CD4-positive, alpha-beta T cell (primary cell): ENCODE measurements at regions not wholly inside any gene's neighbourhood (a gene's known extent, or its start where the extent isn't known, plus 50 kb on each side); places are given as distances from the start of the nearest gene placed in this dataset.
"Not testable (repeated sequence)": the region's sequence is repeated elsewhere in the genome, so short reads cannot be mapped to it uniquely, and the experiment has no call there.

Experiments used
- ATAC-seq: fragments of 200-7000 bp; cut with Tn5 transposase; one replicate; pipeline ENCODE4 v1.10.0; 2022; ENCODE audit warnings: mild to moderate bottlenecking; ENCODE audit not compliant: poor library complexity
- CTCF ChIA-PET: fragments of 350-600 bp; sonication (Branson Sonifier 250); formaldehyde crosslinking; loops from one replicate; lab custom pipeline; 2021; ENCODE audit warnings: antibody characterized with exemption, inconsistent platforms; lab: Charles Lee
- POLR2A ChIA-PET: fragments of 350-600 bp; sonication (Branson Sonifier 250); formaldehyde crosslinking; loops from one replicate; lab custom pipeline; 2021; ENCODE audit warnings: antibody characterized with exemption, inconsistent platforms; lab: Charles Lee
- DNase-seq, 14 experiments: peaks; one replicate each; pipeline ENCODE4 v3.0.0-alpha.2; 2013 to 2020; ENCODE audit warnings: mixed read lengths in 2 of 14
- H3K27ac ChIP-seq, 2 donors: one replicate each; pipeline versions ENCODE4 v1.5.1 to v1.7.0; 2013; ENCODE audit warnings: low read length in 2 of 2, low read depth in 1 of 2, mild to moderate bottlenecking in 1 of 2
- H3K27me3 ChIP-seq, 2 experiments: 1 replicate in 1 of 2; 2 replicates in 1 of 2; pipeline versions ENCODE4 v1.6.1 to v1.7.0; 2013; ENCODE audit warnings: low read length in 2 of 2, control low read depth in 1 of 2, mild to moderate bottlenecking in 1 of 2, moderate library complexity in 1 of 2; ENCODE audit not compliant: insufficient read depth in 2 of 2, control insufficient read depth in 1 of 2
- H3K36me3 ChIP-seq: one replicate; pipeline ENCODE4 v1.6.1; 2013; ENCODE audit warnings: low read length, control low read depth; ENCODE audit not compliant: insufficient read depth
- H3K4me1 ChIP-seq: one replicate; pipeline ENCODE4 v1.6.1; 2013; ENCODE audit warnings: low read length, control low read depth; ENCODE audit not compliant: insufficient read depth
- H3K4me3 ChIP-seq: one replicate; pipeline ENCODE4 v1.5.1; 2013; ENCODE audit warnings: mild to moderate bottlenecking, low read length, moderate library complexity
- H3K9me3 ChIP-seq, 2 experiments: 1 replicate in 1 of 2; 2 replicates in 1 of 2; pipeline versions ENCODE4 v1.6.1 to v1.7.0; 2013; ENCODE audit warnings: low read length in 2 of 2, mild to moderate bottlenecking in 2 of 2, control low read depth in 1 of 2, moderate library complexity in 1 of 2; ENCODE audit not compliant: control insufficient read depth in 1 of 2, insufficient read depth in 1 of 2
- H3K27ac Mint-ChIP-seq: one replicate; pipeline ENCODE4 v1.8.0; 2020; ENCODE audit warnings: mixed read lengths
- H3K27me3 Mint-ChIP-seq: one replicate; pipeline ENCODE4 v1.8.0; 2021; ENCODE audit warnings: mixed read lengths
- H3K36me3 Mint-ChIP-seq: one replicate; pipeline ENCODE4 v1.8.0; 2021; ENCODE audit warnings: low read depth, mixed read lengths
- H3K4me1 Mint-ChIP-seq: one replicate; pipeline ENCODE4 v1.8.0; 2021; ENCODE audit warnings: low read depth, mixed read lengths
- H3K4me3 Mint-ChIP-seq: one replicate; pipeline ENCODE4 v1.8.0; 2020; ENCODE audit warnings: mild to moderate bottlenecking, mixed read lengths
- H3K9me3 Mint-ChIP-seq: one replicate; pipeline ENCODE4 v1.8.0; 2020; ENCODE audit warnings: mixed read lengths
- CTCF ChIP-seq: fragments of 200-600 bp; IDR thresholded peaks from one replicate; pipeline ENCODE4 v1.8.0; 2022; ENCODE audit warnings: antibody characterized with exemption, mild to moderate bottlenecking
- intact Hi-C, 2 experiments: fragments of 100-400 bp; cut with DNase I in 1 of 2; cut with micrococcal nuclease in 1 of 2; formaldehyde crosslinking; loops; one replicate each; pipeline versions ENCODE4 v1.15.1 to v1.9.0; 2023 to 2025; cut with DNase I, micrococcal nuclease

- POLR2A ChIA-PET, result no interaction called here
- no peak overlapping the region for H3K4me3 ChIP-seq
- TF ChIP-seq CTCF, result no peak
- ATAC-seq, result no peak
- Mint-ChIP-seq H3K36me3 (no peaks in the 10 kb centered on the region), H3K27ac (no peak overlapping the region), H3K4me1 (no peaks in the 10 kb centered on the region), H3K4me3 (no peak overlapping the region), H3K9me3 (peaks cover 6% of the 10 kb centered on the region), H3K27me3 (peaks cover 3% of the 10 kb centered on the region)
- H3K27me3 ChIP-seq, result no peaks in the 10 kb centered on the region
- no peaks in the 10 kb centered on the region for H3K36me3 ChIP-seq
- no peak overlapping the region for H3K27ac ChIP-seq
- CTCF ChIA-PET, result no interaction called here
- H3K9me3 ChIP-seq, result peaks cover 0 to 6% of the 10 kb centered on the region in 2 experiments
- intact Hi-C loops, result no loop called here
- H3K4me1 ChIP-seq, result no peaks in the 10 kb centered on the region
- DNase-seq, result no peak
These were observed 318.2 kb upstream of the SOX9 start for GRCh38 chr17:71802663-71803062.

- no peaks in the 10 kb centered on the region for H3K4me1 Mint-ChIP-seq
- no peak overlapping the region for H3K4me3 Mint-ChIP-seq
- H3K9me3 ChIP-seq, result peaks cover 0 to 12% of the 10 kb centered on the region in 2 experiments
- H3K27ac Mint-ChIP-seq, result no peak overlapping the region
- H3K9me3 Mint-ChIP-seq, result peaks cover 6% of the 10 kb centered on the region
- no peaks in the 10 kb centered on the region for H3K27me3 ChIP-seq
- no peak for DNase-seq
- H3K36me3 Mint-ChIP-seq, result no peaks in the 10 kb centered on the region
- CTCF ChIA-PET, result no interaction called here
- H3K4me1 ChIP-seq, result no peaks in the 10 kb centered on the region
- H3K36me3 ChIP-seq, result no peaks in the 10 kb centered on the region
- H3K4me3 ChIP-seq, result no peak overlapping the region
- TF ChIP-seq CTCF, result no peak
- H3K27me3 Mint-ChIP-seq, result peaks cover 4% of the 10 kb centered on the region
- intact Hi-C loops, result no loop called here
- POLR2A ChIA-PET, result no interaction called here
- no peak for ATAC-seq
- no peak overlapping the region for H3K27ac ChIP-seq
These were observed 317.1 kb upstream of the SOX9 start for GRCh38 chr17:71803656-71804284.

DNA sequence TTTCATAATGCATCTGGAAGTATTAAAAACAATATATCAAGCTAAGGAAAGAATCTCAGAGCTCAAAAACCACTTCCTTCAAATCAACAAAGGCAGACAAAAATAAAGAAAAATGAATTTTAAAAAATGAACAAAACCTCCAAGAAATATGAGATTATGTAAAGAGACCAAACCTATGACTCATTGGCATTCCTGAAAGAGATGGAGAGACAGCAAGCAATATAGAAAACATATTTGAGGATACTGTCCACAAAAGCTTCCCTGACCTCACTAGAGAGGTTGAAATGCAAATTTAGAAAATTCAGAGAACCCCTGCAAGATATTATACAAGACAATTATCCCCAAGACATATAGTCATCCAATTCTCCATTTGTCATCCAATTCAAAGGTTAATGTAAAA lies 311.3 kb upstream of the SOX9 start:
- peaks cover 21% of the 10 kb centered on the region for H3K9me3 Mint-ChIP-seq
- peaks cover 0 to 6% of the 10 kb centered on the region in 2 experiments for H3K9me3 ChIP-seq

GRCh38 chr17:71813861-71814260 lies 307.0 kb upstream of the SOX9 start:
- peaks cover 14% of the 10 kb centered on the region for H3K9me3 Mint-ChIP-seq
- POLR2A ChIA-PET, H3K4me3 Mint-ChIP-seq, H3K27me3 Mint-ChIP-seq, H3K27ac ChIP-seq, DNase-seq, H3K4me1 Mint-ChIP-seq, CTCF ChIA-PET, ATAC-seq, H3K27ac Mint-ChIP-seq, H3K27me3 ChIP-seq, H3K9me3 ChIP-seq, H3K36me3 ChIP-seq, intact Hi-C loops, H3K4me3 ChIP-seq, H3K36me3 Mint-ChIP-seq, H3K4me1 ChIP-seq: not testable (repeated sequence)

More for the DNA sequence above, 311.3 kb upstream of the SOX9 start:
- intact Hi-C loops, result no loop called here
- DNase-seq (no peak), ATAC-seq (no peak)
- no peak overlapping the region for H3K27ac ChIP-seq
- TF ChIP-seq CTCF, result no peak
- ChIA-PET CTCF (no interaction called here), POLR2A (no interaction called here)
- H3K27me3 ChIP-seq, result no peaks in the 10 kb centered on the region
- H3K4me1 ChIP-seq, result no peaks in the 10 kb centered on the region
- H3K4me3 Mint-ChIP-seq, result no peak overlapping the region
- H3K4me1 Mint-ChIP-seq, result no peaks in the 10 kb centered on the region
- H3K36me3 Mint-ChIP-seq, result no peaks in the 10 kb centered on the region
- H3K27ac Mint-ChIP-seq, result no peak overlapping the region
- H3K36me3 ChIP-seq, result no peaks in the 10 kb centered on the region
- no peak overlapping the region for H3K4me3 ChIP-seq
- peaks cover 4% of the 10 kb centered on the region for H3K27me3 Mint-ChIP-seq
